BE2C (cell line): ENCODE measurements at regions not wholly inside any gene's neighbourhood (a gene's known extent, or its start where the extent isn't known, plus 50 kb on each side); places are given as distances from the start of the nearest gene placed in this dataset.

Source experiments
- DNase-seq: peaks from one replicate; pipeline ENCODE4 v3.0.0-alpha.2; 2020
- H3K27me3 ChIP-seq: fragments of 250-450 bp; sonication (Bioruptor Pico); 2 replicates; pipeline ENCODE4 v1.5.1; 2020; ENCODE audit warnings: mild to moderate bottlenecking
- H3K36me3 ChIP-seq: fragments of 250-450 bp; sonication (Bioruptor Pico); 2 replicates; pipeline ENCODE4 v1.5.1; 2020; ENCODE audit warnings: mild to moderate bottlenecking
- H3K4me1 ChIP-seq: fragments of 250-450 bp; sonication (Bioruptor Pico); 2 replicates; pipeline ENCODE4 v1.5.1; 2020
- H3K4me3 ChIP-seq: 2 replicates; pipeline ENCODE4 v1.5.1; 2011; ENCODE audit warnings: low read depth, low read length
- H3K9me3 ChIP-seq: fragments of 250-450 bp; sonication (Bioruptor Pico); 2 replicates; pipeline ENCODE4 v1.5.1; 2020
- TF ChIP-seq, protein P1 (sequence below): IDR thresholded peaks from 2 replicates; pipeline ENCODE4 v1.5.1; 2012; ENCODE audit warnings: mild to moderate bottlenecking, low read depth, low read length

DNA sequence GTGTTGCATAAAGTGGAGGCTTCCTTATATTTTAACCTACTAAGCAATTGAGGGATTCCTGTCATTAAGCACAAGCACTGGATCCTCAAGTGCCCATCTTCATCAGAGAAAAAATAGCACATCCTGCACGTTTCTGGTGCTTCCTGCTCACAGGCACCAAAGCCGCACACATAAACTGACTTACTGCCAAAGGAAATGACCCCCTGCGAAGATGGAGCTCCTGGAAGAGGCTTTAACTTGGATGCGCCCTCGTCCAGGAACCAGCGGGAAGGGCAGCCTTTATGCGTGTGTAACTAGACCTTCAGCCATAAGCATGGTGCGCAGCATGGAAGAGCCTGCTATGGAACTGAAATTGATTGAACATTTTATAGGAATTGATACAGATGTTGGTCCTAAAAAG lies 188.7 kb downstream of the FTCDNL1 start:
- no peak for DNase-seq
- no peaks in the 10 kb centered on the region; the same call in 1 of the 2 replicates for H3K9me3 ChIP-seq
- no peaks in the 10 kb centered on the region for H3K36me3 ChIP-seq
- H3K27me3 ChIP-seq = peaks cover 8% of the 10 kb centered on the region; the same call in 1 of the 2 replicates
- TF ChIP-seq, protein P1, sequence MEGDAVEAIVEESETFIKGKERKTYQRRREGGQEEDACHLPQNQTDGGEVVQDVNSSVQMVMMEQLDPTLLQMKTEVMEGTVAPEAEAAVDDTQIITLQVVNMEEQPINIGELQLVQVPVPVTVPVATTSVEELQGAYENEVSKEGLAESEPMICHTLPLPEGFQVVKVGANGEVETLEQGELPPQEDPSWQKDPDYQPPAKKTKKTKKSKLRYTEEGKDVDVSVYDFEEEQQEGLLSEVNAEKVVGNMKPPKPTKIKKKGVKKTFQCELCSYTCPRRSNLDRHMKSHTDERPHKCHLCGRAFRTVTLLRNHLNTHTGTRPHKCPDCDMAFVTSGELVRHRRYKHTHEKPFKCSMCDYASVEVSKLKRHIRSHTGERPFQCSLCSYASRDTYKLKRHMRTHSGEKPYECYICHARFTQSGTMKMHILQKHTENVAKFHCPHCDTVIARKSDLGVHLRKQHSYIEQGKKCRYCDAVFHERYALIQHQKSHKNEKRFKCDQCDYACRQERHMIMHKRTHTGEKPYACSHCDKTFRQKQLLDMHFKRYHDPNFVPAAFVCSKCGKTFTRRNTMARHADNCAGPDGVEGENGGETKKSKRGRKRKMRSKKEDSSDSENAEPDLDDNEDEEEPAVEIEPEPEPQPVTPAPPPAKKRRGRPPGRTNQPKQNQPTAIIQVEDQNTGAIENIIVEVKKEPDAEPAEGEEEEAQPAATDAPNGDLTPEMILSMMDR = no peak
- H3K4me1 ChIP-seq = no peaks in the 10 kb centered on the region
- H3K4me3 ChIP-seq = no peak overlapping the region

DNA sequence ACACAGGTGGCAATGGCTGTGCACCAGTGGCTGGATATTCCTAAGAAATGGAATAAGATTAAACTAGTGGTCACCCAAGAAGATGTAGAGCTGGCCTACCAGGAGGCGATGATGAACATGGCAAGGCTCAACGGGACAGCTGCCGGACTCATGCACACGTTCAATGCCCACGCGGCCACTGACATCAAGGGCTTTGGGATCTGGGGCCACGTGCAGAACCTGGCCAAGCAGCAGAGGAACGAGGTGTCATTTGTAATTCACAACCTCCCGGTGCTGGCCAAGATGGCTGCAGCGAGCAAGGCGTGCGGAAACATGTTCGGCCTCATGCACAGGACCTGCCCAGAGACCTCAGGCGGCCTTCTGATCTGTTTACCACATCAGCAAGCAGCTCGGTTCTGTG lies 190.8 kb downstream of the FTCDNL1 start:
- no peak for DNase-seq
- H3K9me3 ChIP-seq = no peaks in the 10 kb centered on the region
- no peaks in the 10 kb centered on the region for H3K4me1 ChIP-seq
- no peaks in the 10 kb centered on the region for H3K36me3 ChIP-seq
- H3K27me3 ChIP-seq = peaks cover 8% of the 10 kb centered on the region; the same call in 1 of the 2 replicates
- H3K4me3 ChIP-seq = no peak overlapping the region
- TF ChIP-seq, protein P1 = no peak

DNA sequence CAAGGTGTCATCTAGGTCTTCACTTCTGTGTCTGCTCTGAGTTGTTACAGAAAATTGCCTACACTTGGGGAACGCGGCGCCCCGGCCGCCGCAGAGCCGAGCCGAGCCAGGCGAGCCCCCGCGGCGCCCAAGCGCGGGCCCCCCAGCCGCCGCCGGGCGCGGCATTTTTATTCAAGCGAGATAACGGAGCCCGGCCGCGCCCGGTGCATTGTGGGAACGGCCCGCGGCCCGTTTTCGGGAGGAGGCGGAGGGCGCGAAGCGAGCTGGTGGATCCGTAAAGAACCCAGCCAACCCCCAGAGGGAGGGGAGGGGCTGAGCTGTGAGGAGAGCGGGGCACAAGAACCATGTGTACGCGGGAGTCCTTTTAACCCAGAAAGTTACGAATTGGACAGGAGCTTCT lies 191.8 kb downstream of the FTCDNL1 start:
- TF ChIP-seq, protein P1 = no peak
- Histone ChIP-seq H3K36me3 (no peaks in the 10 kb centered on the region), H3K27me3 (peaks cover 8% of the 10 kb centered on the region; the same call in 1 of the 2 replicates), H3K9me3 (no peaks in the 10 kb centered on the region), H3K4me1 (no peaks in the 10 kb centered on the region), H3K4me3 (peak overlapping the region; percentile 45)
- DNase-seq = peak; percentile 78

DNA sequence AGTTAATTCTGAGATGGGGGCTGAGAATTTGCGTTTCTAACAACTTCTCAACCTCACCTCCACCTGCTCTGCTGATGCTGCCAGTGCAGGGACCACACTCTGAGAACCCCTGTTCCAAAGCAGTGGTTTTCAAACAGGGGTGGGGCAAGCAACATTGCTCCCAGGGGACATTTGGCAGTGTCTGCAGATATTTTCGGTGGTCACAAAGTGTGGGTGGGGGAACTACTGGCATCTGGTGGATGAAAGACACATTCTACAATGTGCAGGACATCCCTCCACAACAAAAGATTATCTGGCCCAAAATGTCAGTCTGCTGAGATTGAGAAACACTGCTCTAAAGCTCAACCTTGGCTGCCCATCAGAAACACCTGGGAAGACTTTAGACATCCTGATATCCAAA lies 188.7 kb upstream of the SATB2 start:
- Histone ChIP-seq H3K27me3 (no peaks in the 10 kb centered on the region), H3K4me1 (no peaks in the 10 kb centered on the region), H3K4me3 (no peak overlapping the region), H3K36me3 (no peaks in the 10 kb centered on the region), H3K9me3 (no peaks in the 10 kb centered on the region)
- no peak for DNase-seq
- TF ChIP-seq, protein P1 = no peak

DNA sequence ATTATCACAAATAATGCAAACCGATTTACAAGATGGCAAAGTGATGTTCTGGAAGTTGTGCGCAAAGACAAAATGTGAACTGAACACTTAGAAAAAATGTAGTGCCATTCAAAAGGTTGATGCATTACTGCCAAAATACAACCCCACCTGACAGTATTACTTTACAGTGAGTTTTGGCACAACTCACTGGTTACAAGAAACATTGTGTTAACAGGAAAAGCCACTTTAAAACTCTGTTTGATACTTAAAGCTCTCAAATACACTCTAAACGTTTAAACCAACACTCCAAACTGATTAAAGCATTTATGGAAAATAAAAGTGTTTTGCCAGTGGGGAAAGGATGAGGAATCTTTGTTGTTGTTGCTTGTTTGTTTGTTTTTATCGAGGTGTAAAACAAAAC lies 173.4 kb upstream of the SATB2 start:
- Histone ChIP-seq H3K36me3 (no peaks in the 10 kb centered on the region), H3K27me3 (no peaks in the 10 kb centered on the region), H3K4me3 (no peak overlapping the region), H3K9me3 (no peaks in the 10 kb centered on the region), H3K4me1 (no peaks in the 10 kb centered on the region)
- no peak for DNase-seq
- TF ChIP-seq, protein P1 = no peak

DNA sequence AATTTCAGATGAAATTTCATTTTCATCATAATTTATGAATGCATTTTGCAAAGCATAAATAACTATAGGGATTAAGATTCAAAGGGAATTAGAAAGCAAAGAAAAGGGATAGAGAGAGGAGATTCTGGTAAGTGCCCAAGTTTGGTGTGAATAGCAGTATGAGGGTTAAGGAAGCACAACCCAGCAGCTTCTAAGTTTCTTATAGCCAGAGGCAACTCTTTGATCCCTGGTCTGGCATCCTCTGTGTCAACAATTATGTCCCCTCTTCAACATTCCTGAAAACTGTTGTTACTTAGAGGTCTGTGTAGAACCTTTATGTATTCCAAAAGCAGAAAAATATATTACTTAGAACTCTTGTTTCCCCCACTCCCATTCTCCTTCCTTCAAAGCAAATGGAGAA lies 171.6 kb upstream of the SATB2 start:
- DNase-seq = no peak
- TF ChIP-seq, protein P1 = no peak
- no peaks in the 10 kb centered on the region for H3K36me3 ChIP-seq
- H3K4me3 ChIP-seq = no peak overlapping the region
- no peaks in the 10 kb centered on the region for H3K27me3 ChIP-seq
- H3K9me3 ChIP-seq = no peaks in the 10 kb centered on the region
- H3K4me1 ChIP-seq = no peaks in the 10 kb centered on the region
